C1 segment of cervical spinal cord (tissue), 14 donors: ENCODE measurements at regions not wholly inside any gene's neighbourhood (a gene's known extent, or its start where the extent isn't known, plus 50 kb on each side); places are given as distances from the start of the nearest gene placed in this dataset.
A peak's percentile ranks its signal among the peaks of the same experiment; 100 is the strongest.
"Not testable (repeated sequence)": the region's sequence is repeated elsewhere in the genome, so short reads cannot be mapped to it uniquely, and the experiment has no call there.

ENCODE experiments used
- DNase-seq, 14 donors: peaks; one replicate each; lab custom pipeline; 2025; lab: John Stamatoyannopoulos, UW

DNA sequence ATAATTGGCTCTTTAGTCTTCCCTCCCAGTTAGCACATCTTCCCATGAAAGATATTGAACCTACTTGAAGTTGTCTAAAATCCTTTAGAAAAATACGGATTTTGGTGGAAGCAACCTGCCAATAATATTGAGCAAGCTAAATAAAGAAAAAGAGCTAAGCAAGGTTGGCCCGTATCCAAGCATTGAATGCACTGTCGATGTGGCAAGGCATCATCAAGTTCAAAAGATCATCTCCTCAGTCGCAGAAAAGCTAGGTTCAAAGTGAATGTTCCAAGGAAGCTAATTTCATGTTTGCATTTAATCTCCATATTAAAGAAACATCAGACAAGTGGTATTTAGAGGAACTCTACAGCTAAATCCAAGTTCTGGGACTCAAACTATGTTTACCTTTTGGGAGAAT lies 206.0 kb downstream of the MTERF1 start:
- DNase-seq, result no peak

DNA sequence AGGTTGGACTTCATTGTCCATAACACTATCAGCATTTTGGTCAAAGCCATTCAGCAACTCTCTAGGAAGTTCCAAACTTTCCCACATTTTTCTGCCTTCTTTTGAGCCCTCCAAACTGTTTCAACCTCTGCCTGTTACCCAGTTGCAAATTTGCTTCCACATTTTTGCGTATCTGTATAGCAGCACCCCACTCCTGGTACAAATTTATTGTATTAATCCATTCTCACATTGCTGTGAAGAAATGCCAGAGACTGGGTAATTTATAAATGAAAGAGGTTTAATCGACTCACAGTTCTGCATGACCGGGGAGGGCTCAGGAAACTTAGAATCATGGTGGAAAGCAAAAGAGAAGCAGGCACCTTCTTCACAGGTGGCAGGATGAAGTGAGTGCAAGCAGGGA lies 198.8 kb downstream of the MTERF1 start:
- DNase-seq, result no peak

DNA sequence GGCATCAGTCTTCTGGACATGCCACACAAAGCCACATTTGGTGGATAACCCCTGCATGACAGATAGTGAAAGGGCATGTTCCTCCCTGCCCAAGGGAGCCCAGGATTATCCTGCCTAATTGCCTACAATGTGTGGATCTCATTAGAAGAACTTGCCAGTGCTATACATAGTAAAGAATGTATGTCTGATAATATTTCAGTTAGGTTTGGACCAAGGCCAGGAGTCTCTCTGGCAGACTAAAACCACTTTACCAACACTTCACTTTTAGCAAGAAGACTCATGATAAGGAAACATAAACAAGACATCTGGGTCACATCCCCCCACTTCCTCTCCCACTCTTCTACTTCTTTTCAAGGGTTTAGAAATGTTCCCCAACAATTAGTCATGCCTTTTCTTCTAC lies 196.7 kb downstream of the MTERF1 start:
- DNase-seq, result no peak

DNA sequence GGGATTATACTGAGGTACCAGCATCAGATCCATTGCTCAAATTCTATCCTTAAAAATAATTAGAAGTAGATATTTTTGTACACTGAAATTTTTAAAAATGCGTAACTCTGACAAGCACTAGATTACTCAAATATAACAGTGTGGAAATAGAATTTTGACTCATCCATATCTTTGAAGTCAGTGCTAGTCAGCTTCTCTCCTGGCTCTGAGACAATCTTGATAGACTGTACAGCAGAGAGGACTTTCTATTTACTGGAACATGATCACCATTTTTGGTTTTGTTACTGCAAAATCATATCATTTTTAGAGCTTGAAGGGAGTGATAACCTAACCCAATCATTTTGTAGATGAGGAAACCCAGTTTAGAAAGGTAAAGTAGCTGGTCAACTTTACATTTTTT lies 195.0 kb downstream of the MTERF1 start:
- DNase-seq, result no peak

DNA sequence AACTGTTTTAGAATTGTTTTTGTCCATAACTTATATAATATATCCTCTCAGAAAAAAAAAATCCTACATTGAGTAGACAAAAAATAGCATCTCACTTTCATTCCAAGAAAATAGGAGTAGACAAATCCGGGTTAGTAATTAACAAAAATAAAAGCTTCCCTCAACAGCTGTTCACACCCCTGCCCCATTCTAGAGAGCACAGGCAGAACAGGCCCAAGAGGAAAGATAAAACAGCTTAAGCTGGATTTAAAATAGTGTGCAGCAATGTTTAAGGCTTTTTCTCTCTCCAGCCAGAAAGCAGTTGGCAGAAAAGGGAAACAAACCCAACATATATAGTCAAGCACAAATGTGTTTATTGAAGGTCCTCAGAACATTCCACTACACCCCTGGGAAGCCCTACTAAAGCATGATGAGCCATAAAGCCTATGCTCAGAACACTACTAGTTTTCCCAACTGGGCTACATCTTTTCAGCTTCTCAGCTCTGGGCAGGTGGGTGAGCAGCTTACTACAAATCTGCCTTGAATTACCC lies 189.9 kb downstream of the MTERF1 start:
- DNase-seq, result no peak

DNA sequence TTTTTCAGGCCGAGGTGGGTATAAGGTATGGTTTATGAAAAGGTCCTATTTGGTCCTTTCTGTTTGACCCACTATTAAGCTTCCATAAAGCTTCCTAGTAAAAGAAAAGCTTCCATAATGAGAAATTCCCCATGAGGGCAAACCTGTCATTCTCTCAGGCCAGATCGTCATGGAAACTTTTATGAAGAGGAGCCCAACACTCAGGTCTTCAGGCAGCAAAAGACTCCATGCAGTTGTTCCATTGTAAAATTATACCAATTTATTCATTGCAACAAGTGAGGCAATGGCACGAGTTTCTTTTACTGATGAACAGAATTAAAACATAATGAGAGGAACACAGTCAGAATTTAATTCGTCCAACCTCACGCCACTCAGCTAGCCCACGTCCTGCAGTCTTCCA lies 188.6 kb downstream of the MTERF1 start:
- no peak for DNase-seq

DNA sequence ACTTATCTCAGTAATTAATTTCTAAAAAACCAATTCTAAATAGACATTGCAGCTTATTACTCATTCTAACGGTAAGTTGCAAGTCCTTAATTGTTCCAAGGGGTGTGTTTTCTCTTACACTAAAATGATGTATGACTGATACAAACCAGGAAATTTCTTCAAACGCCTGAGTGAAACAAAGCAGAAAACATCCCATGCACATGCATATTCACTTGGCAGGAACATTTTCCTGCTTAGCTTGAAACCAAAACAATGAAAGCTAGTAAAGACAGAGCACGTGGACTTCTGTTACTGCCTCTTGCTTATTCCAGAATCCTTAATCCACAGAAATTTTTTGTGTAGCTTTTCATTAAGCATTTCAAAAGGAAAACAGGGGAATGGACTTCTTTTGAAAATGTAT lies 187.7 kb downstream of the MTERF1 start:
- DNase-seq, result peak in 1 of 14 donors; percentile 20

DNA sequence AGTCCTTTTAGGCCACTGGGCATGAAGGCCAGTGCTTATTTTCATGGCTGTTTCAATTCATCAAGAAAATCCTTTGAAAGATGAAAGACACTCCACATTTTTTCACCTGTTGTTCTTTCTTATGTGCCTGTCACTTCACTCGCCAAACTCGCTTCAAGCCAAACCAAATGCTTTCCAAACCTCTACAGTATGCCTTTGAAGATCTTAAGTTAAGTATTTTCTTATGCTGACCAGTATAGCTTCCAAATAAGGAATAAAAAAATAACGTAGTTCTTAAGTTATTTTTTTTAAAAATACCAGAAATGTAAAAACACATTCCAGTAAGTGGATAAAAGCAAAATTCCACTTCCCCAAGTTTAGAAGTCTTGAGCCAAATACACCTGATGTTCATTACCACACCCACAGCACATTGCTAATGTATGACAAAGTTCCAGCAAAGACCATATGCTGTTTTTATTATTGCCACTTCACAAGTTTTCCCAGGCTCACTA lies 186.1 kb downstream of the MTERF1 start:
- no peak for DNase-seq

DNA sequence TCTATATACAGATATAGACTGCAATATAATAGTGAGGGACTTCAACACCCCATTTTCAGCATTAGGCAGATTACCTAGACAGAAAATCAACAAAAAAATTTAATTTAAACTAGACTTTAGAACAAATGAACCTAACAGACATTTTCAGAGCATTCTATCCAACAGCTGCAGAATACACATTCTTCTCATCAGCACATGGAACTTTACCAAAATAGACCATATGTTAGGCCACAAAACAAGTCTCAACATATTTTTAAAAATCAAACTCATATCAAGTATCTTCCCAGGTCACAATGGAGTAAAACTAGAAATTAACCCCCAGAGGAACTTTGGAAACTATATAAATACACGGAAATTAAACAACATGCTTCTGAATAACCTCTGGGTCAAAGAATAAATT lies 169.6 kb downstream of the MTERF1 start:
- no peak for DNase-seq

DNA sequence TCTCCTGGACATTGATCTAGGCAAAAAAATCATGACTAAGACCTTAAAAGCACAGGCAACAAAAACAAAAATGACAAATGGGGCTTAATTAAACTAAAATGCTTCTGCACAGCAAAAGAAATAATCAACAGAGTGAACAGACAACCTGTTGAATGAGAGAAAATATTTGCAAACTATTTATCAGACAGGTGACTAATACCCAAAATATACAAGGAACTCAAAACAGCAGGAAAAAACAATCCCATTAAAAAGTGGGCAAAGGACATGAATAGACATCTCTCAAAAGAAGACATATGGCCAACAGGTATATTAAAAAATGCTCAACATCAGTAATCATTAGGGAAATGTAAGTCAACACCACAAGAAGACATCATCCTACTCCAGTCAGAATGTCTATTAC lies 166.8 kb downstream of the MTERF1 start:
- no peak for DNase-seq

DNA sequence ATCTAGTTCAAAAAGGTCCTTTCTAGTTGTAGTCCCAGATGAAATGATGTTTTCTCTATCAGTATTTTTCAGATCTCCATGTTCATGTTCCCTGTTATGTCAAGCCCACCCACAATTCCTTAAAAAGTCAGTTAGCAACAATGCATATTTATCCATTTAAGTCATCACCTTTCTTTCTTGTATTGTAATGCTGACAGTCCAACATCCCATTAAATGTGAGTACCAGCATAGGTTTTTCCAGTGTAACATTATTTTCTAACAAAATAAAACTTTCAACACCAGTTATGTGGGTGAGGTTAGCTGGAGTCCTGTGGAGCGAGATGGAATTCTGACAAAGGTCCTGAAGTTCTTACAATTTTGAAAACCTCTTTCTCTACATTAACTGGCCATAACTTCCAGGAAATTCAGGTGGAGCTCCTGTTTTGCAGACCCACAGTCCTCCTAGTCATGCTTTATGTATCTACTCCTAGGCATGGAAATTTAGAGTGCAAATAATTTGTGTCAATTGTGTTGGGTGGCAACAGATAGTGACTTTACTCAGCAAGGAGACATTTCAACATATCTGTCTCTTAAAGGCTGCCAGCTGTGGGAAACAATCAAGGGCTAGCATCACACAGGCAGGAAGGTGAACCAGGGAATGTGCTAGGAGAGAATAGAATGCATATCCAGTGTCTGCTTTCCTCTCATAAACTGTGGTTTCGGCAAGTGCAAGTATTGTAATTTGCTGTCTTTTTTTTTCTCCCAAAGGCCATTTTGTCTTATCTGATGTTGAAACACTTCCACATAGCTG lies 162.6 kb downstream of the MTERF1 start:
- DNase-seq, result no peak

DNA sequence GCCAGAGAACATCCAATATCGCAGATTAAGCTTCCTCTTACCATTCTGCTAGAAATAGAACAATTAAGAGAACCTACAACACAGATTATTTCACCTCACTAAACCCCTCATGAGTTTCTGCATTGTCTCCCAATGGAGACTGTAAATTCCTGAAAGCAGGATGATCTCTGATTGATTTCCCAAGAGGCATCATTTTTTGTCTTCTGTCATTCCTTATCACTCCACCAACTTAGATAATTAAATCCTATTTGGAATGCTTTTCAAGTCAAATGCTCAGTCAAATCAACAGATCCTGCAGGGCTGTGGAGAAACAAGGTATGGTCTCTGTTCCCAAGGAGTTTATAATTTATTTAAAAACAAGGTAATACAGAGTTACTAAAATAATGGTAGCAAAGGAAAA lies 161.5 kb downstream of the MTERF1 start:
- no peak for DNase-seq

DNA sequence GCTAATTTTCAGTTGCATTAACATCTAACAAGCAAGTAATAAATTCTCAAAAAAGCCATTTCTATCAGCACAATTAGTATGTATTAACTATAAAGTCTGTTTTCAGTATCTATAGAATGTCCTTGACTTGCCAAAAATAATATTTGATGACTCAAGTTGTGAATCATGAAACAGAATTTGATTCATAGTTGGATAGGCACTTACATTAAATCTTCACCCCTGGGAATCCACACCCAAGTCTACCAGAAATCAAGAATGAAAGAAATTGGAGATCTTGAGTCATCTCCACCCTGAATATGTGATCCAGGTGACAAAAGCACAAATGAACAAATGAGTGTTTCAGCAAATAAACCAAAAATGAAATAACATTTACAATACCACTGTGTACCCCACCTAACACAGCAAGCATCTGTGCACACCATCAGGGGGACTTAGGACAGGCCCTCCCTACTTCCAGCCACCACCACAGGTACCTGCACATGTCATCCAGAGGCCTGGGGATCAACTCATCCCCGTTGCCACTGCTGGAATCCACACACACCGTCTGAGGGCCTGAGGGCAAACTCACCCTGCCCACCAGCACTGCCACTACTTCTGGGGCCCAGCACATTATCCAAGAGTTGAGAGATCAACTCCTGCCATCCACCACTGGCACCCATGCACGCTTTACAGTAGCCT lies 160.1 kb downstream of the MTERF1 start:
- no peak for DNase-seq

DNA sequence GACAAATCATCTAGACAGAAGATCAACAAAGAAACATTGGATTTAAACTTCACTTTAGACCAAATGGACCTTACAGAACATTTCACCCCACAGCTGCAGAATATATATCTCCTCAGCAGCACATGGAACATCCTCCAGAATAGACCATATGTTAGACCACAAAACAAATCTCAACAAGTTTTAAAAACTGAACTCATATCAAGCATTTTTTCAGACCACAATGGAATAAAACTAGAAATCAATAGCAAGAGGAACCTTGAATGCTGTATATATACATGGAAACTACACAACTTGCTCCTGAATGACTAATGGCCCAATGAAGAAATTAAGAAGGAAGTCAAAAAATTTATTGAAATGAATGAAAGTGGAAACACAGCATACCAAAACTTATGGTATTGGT lies 157.7 kb downstream of the MTERF1 start:
- DNase-seq, result no peak

DNA sequence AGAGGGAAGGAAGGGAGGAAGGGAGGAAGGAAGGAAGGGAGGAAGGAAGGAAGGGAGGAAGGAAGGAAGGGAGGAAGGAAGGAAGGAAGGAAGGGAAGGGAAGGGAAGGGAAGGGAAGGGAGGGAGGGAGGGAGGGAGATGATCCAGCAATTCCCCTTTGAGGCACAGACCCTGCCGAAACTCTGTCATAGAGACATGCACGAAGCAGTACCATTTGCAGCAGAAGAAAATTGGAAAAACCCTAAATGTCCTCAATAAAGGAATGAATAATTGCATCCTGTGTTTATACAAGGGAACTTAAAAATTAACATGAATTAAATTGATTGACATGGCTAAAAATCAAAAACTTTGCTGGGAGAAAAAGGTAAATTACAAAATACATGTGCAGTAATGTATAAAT lies 151.5 kb downstream of the MTERF1 start:
- not testable (repeated sequence) for DNase-seq

DNA sequence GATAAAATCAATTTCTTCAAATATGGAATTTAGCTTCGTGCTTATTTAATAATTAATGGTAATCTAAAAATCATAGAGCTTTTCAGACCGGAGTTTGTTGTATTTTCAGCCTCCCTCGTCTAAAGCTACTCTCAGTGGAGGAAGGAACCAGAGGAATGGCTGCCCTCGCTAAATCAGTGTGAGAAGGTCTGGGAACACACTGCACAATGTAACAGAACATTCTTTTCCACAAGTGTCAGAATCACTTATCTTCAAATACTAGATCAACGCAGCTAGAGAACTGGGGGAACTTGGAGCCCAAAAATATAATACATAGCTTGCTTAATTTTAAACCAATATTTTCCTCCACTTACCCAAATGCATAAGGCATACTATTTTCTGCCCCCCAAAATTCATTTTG lies 148.5 kb downstream of the MTERF1 start:
- no peak for DNase-seq

DNA sequence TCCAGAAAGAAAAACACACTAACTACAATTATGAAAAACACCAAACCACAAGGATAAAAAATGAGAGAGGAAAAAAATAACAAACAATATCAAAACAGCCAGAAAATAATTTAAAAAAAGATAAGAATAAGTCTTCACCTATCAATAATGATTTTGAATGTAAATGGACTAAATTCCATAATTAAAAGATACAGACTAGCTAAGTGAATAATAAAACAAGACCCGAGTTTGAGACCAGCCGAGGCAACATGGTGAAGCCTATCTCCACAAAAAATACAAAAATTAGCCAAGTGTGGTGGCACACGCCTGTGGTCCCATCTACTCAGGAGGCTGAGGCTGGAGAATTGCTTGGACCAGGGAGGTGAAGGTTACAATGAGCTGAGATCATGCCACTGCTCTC lies 131.1 kb downstream of the MTERF1 start:
- no peak for DNase-seq

DNA sequence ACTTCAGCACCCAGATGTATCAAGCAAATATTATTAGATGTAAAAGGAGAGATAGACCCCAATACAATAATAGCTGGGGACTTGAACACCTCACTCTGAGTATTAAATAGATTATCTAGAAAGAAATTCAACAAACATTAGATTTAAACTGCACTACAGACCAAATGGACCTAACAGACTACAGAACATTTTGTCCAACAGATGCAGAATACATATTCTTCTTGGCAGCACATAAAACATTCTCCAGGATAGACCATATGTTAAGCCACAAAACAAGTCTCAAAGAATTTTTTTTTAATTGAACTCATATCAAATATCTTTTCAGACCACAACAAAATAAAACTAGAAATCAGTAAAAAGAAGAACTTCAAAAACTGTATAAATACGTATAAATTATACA lies 130.4 kb downstream of the MTERF1 start:
- DNase-seq, result no peak

DNA sequence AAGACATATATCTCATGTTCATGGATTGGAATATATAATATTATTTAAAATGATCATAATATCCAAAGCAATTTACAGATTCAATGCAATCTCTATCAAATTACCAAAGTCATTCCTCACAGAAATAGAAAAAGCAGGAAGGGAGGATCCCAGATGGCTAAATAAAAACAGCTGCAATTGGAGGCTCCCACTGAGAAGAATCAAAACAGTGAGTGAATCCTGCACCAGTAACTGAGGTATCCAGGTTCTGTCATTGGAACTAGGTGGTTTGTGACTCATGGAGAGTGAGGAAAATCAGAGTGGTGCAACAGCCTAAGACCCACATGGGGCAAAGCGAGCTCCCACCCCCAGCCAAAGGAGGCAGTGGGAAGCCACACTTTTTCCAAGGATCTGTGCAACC lies 128.4 kb downstream of the MTERF1 start:
- DNase-seq, result no peak

DNA sequence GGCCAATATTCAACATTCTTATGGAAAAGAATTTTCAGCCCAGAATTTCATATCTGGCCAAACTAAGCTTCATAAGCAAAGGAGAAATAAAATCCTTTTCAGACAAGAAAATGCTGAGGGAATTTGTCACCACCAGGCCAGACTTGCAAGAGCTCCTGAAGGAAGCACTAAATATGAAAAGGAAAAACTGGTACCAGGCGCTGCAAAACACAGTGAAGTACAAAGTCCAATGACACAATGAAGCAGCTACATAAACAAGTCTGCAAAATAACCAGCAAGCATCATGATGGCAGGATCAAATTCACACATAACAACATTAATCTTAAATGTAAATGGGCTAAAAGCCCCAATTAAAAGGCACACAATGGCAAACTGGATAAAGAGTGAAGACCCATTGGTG lies 126.2 kb downstream of the MTERF1 start:
- not testable (repeated sequence) for DNase-seq

DNA sequence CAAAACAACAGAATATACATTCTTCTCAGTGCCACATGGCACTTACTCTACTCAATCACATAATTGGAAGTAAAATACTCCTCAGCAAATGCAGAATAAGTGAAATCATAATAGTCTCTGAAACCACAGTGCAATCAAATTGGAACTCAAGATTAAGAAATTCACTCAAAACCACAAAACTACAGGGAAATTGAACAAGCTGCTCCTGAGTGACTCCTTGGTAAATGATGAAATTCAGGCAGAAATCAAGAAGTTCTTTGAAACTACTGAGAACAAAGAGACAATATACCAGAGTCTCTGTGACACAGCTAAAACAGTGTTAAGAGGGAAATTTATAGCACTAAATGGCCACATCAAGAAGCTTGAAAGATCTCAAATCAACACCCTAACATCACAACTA lies 125.4 kb downstream of the MTERF1 start:
- DNase-seq, result not testable (repeated sequence)

DNA sequence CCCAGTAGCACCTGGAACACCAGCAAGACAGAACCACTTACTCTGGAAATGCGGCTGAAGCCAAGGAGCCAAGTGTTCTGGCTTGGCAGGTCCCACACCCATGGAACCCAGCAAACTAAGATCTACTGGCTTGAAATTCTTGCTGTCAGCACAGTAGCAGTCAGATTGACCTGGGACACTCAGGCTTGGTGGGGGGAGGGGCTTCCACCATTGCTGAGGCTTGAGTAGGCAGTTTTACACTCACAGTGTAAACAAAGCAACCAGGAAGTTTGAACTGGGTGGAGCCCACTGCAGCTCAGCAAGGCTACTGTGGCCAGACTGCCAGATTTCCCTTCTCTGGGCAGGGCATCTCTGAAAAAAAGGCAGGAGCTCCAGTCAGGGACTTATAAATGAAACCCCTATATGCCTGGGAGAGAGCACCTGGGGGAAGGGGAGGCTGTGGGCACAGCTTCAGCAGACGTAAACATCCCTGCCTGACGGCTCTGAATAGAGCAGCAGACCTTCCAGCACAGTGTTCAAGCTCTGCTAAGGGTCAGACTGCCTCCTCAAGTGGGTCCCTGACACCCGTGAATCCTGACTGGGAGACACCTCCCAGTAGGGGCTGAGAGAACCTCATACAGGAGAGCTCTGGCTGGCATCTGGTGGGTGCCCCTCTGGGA lies 121.2 kb downstream of the MTERF1 start:
- DNase-seq, result no peak
